Heart left ventricle (tissue), 13 donors: ENCODE measurements at regions not wholly inside any gene's neighbourhood (a gene's known extent, or its start where the extent isn't known, plus 50 kb on each side); places are given as distances from the start of the nearest gene placed in this dataset.

ENCODE experiments used
- CTCF ChIP-seq, 12 donors: fragments of 200-600 bp; sonication (generic) in 4 of 12; IDR thresholded peaks; one replicate each; pipeline versions ENCODE4 v1.5.0 to v1.8.0; 2018 to 2022; ENCODE audit warnings: antibody characterized with exemption in 12 of 12, mild to moderate bottlenecking in 5 of 12
- POLR2A ChIP-seq, 2 donors: fragments of 450-650 bp; IDR thresholded peaks; one replicate each; pipeline ENCODE4 v1.6.1; 2017; ENCODE audit warnings: antibody characterized with exemption in 2 of 2, mild to moderate bottlenecking in 2 of 2, moderate library complexity in 2 of 2
- donor health status: ischemic (EF 13 %, LVEDD 7.1; RV severe dilation, severe dysfunction).
- donor health status: DM: no; HTN: yes; CAD: no.
- donor health status: DM: no; HTN: no; CAD: no.
- donor health status: ischemic (EF 25% LVEDD 6.9; RV normal size, moderate dysfunction).
- donor health status: ischemic (EF 25% LVEDD 5.7; RV mildly dilated, moderate dysfunction).
- donor health status: ischemic (EF 35%, LVEDD 5.7; RV mildly dilated, moderate dysfunction).
- donor health status: nonischemic (EF 11% LVEDD 7.7; RV severe dilation, severe dysfunction).
- donor health status: DM: yes; HTN: yes; CAD: no.
- donor health status: PGD.
- donor health status: ischemic (EF 29% LVEDD 5.4; RV normal size, mild dysfunction).
- donor health status: nonischemic (EF 23%, LVEDD 6.1; RV moderate dilation, normal function).

- TF ChIP-seq CTCF (IDR thresholded peaks at IDR 0.05) (no peak), POLR2A (IDR thresholded peaks at IDR 0.05) (no peak)
Observed at GRCh38 chr2:164039270-164039669, 303.5 kb upstream of the FIGN start.
